Stimulated activated CD4-positive, alpha-beta T cell treated with anti-CD3 and anti-CD28 coated beads, Interleukin-2, amount 100 ng/mL, for 48 hours (primary cell): ENCODE measurements at regions not wholly inside any gene's neighbourhood (a gene's known extent, or its start where the extent isn't known, plus 50 kb on each side); places are given as distances from the start of the nearest gene placed in this dataset.

ENCODE experiments used
- DNase-seq, 2 donors: peaks; one replicate each; pipeline ENCODE4 v3.0.0-alpha.2; 2020

- DNase-seq: no peak
Measured at GRCh38 chr5:141800617-141801016, 77.6 kb downstream of the PCDH1 start.

DNA sequence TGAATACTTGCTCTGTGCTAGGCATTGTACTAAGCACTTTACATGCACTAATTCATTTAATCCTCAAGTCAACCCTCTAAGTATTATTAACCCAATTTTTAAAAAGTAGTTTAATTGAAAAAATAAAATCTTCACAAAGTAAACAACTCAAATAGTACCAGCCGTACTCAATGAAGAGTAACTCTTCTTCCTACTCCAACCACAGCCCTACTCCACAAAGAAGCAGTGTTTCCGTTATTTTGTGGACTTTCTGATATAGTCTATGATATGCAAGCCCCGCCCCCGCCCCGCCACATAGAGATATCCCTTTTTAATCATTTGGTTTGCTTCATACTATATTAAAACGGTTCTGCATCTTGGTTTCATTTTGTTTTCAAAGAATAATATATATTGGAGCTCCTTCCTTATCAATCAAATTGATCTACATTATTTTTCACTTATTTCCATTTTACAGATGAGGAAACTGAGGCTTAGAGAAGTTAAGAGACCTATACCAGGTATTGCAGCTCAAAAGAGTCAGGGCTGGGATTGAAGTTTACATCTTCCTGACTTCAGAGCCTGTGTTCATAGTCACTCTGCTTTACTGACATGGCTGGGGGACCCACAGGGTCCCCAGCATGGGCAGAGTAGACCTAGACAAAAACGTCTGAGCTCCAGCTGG, 78.6 kb downstream of the PCDH1 start:
- DNase-seq: no peak

GRCh38 chr5:141797425-141797824, 80.8 kb downstream of the PCDH1 start:
- no peak for DNase-seq

- DNase-seq: no peak
Measured at GRCh38 chr5:141795421-141795820, 82.8 kb downstream of the PCDH1 start.

- no peak for DNase-seq
Measured at GRCh38 chr5:141793881-141794280, 84.3 kb downstream of the PCDH1 start.

DNA sequence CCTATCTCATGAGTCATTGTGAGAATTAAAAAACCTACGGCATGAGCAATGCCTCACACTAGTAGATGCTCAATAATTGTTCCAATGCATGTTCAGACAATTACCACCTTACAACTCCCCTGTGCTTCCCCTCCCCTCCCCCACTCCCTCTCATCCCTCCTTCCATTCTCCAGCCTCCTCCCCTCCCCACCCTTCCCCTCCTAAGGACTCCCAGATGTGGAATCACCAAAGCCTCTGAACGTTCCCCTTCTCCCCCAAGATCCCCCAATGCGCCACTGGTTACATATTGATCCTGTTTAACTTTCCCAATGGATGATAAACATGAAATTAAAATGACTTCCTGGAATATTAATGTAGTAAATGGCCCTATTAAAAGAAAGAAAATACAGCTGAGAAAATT, 84.8 kb downstream of the PCDH1 start:
- no peak for DNase-seq

- no peak for DNase-seq
Measured at GRCh38 chr5:141790630-141791029, 87.6 kb downstream of the PCDH1 start.

GRCh38 chr5:141789330-141789729, 88.9 kb downstream of the PCDH1 start:
- no peak for DNase-seq

DNA sequence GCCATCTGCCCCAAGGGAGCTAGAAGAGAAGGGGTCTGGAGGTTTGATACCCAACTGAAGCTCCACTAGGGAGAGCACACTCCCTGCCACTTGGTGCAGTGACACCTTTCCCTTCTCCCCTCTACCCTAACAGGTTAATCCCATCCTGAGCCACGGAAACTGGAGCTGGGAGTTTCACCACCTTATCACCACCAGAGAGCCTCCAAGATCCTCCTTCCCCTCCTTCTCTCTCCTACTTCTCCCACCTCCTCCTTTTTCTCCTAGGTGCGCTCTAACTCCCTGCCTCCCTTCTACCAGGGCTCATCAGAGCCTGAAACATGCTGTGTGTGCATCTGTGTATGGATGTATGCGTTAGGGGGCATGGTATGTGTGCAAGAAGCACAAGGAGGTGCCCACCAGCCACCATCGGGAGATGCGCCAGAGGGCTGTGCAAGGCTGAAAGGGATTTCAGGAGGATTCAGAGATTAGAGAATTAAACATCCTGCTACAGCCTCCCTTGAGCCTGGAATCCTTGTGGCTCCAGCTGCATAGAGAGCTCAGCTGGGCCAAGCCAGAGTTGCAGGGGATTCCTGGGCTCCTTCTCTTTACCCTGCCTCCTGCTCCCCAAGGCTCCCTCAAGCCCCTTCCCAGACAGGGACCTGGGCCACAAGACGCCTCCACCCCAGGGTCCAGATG, 89.8 kb downstream of the PCDH1 start:
- DNase-seq: no peak

DNA sequence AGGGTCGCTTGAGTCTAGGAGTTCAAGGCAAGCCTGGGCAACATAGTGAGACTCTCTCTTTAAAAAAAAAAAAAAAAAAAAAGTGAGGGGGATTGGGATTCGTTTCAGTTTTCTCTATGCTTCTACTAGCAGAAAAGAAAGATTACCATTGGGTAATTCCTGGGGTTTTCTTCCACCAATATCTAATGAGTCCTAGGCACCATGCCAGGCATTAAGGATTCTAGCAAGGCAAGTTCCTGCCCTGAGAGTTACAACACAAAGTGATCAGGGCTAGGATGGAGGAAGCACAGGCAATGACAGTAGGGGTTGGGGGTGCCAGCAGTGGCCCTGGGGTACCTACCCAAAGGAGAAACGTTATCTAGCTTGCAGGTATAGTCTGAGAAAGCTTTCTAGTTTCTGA, 90.8 kb downstream of the PCDH1 start:
- no peak for DNase-seq

DNA sequence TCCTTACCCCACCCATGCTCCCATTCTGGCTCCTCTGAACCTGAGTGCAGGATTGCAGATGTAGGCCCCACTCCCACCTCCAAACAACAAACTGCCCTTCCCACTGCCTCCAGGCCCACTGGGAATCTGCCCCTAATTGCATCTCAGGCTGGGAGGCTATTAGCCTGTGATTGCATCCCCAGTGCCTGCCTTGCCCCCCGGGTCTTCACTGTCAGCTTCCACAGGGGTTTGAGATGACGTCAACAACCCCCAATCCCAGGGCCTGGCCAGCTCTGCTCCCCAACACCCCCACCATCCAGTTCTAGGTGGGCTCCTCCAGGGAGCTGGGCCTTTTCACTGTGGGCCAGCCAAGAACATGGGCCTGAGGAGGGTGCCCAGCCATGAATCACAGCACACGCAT, 91.5 kb downstream of the PCDH1 start:
- no peak for DNase-seq

- no peak for DNase-seq
Measured at GRCh38 chr5:141785711-141786110, 92.5 kb downstream of the PCDH1 start.

- no peak for DNase-seq
Measured at GRCh38 chr5:141785135-141785534, 93.1 kb downstream of the PCDH1 start.

DNA sequence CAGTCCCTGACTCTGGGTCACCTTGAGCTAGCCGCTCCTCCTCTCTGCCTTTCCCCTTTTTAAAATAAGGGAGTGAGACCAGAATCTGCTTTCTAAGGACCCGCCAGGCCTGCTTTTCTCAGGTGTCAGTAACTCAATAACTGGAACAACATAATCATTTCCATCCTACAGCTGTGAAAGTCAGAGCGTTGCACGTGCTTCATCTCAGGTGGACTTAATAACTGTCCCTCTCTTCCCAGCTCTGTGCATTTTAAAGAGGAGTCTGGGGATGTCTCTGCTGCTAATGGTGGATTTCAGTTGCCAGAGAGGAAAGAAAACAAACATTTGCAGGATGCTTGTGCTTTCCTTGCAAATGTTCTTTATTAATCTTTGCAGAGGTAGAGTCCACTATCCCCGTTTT, 93.7 kb downstream of the PCDH1 start:
- no peak for DNase-seq

DNA sequence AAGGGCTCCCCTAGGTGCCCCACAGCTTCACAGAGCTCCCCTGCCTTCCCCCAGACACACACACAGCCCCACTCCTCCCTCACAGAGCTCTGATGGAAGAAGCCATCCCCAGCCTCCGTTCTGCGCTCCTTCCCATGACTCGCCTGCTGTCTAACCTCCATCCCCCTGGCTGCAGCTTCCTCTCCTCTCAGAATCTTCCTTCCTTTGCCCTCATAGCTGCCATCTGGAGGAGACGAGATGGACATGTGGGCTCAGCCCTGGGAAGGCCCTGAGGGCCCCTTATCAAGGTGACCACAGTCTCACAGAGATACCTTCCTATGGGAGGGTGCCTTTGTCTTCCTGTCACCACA, 94.3 kb downstream of the PCDH1 start:
- DNase-seq: no peak

DNA sequence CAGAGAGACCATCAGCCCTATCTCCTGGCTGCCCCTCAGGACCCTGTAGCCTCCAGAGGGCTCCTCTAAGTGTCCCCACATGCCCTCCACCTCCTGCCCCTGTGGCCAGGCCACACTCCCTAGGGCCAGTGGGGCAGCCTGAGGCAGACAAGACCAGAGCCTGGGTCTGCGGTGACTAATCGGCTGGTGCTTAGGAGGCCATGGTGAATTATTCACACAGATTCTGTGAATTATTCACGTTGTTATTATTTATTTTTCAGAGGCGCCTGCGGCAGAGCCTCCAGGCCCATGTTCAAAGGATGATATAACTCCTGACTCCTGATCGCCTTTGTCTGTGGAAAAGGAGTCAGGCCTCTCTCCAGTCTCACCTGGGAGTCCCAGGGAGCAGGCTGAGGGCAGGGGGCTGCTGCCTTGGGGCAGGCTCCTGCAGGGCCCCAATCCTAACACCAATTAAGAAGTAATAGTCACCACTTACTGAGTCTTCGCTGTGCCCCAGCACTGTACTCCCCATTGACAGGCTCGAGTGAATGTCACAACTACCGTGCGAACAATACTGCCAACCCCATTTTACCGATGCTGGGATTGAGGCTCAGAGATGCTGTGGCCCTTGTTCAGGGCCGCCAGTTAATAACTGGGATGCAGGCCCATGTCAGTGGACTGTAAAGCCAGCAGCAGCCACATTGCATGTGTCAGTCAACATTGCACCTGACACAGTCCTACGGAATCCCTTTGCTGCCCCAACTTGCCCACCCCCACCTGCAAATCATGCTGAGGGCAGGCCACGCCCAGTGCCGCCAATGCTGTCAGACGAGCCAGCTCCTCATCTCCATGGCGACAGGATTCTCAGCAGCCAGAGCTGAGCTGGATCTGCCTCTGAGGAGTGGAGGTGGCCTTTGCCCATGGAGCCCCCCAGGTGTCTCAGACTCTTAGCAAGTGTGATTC, 94.9 kb downstream of the PCDH1 start:
- no peak for DNase-seq

DNA sequence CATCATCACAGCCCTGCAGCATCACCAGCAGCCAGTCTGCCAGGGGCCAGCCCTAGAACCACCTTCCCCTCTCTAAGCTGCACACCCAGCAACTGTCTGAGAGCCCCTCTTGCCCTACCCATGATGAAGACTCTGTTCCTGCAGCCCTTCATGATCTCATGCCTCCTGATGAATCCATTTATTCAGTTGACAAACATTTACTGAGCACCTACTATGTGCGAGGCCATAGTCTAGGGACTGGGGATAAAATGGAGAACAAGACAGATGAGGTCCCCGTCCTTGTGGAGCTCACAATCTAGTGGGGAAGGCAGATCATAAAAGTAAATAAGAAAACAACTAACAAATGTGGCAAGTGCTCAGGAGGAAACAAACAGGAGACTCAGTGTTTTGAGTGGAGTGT, 96.3 kb downstream of the PCDH1 start:
- no peak for DNase-seq

- DNase-seq: no peak
Measured at GRCh38 chr5:141780952-141781781, 97.0 kb downstream of the PCDH1 start.

GRCh38 chr5:141780240-141780951, 97.8 kb downstream of the PCDH1 start:
- DNase-seq: no peak

GRCh38 chr5:141779503-141779973, 97.5 kb upstream of the ARAP3 start:
- no peak for DNase-seq

GRCh38 chr5:141778683-141779082, 96.7 kb upstream of the ARAP3 start:
- no peak for DNase-seq

DNA sequence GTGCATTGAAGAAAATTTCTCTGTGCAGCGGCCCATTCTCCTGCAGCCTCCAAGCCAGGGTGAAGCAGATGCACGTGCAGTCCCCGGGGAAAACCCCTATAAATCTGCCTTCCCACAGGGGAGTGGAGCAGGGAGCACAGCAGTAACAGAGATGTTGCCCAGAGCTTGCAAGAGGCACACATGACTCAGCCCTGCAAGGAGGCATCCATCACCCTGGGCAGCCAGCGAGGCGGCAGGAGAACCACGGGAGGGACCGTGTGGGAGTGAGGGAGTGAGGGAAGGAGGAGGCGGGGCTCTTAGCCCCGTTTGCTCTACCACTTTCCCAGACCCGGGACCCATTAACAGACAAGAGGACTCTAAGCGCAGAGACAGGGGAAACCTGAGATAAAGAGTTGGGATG, 96.2 kb upstream of the ARAP3 start:
- no peak for DNase-seq
